ENCODE measurements at regions not wholly inside any gene's neighbourhood (a gene's known extent, or its start where the extent isn't known, plus 50 kb on each side); places are given as distances from the start of the nearest gene placed in this dataset.

DNA sequence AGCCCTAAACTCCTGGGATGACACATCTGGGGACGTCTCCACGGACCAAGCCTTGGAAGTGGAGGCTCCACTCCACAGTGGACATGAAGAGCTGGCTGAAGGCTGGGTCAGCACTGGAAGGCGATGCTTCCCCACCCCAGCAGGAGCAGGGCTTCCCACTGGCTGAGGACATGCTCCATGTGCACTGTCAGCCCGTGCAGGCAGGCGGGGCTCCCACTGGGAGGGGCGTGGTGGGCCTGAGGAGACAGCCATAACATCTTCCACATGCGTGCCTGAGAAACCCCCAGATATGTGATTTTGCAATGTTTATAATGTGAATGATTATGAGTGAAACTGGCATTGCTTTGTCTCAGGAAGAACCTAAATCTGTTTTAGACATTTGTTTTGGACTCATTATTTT is 231.3 kb downstream of the KLF13 start:
- no peak for DNase-seq

GRCh38 chr15:31558840-31559239 is 232.2 kb downstream of the KLF13 start:
- DNase-seq = no peak

- DNase-seq = no peak
These were observed 233.2 kb downstream of the KLF13 start for GRCh38 chr15:31559786-31560185.

- DNase-seq = no peak
These were observed 234.0 kb downstream of the KLF13 start for GRCh38 chr15:31560643-31561042.

GRCh38 chr15:31561156-31561555 is 234.5 kb downstream of the KLF13 start:
- DNase-seq = no peak

DNA sequence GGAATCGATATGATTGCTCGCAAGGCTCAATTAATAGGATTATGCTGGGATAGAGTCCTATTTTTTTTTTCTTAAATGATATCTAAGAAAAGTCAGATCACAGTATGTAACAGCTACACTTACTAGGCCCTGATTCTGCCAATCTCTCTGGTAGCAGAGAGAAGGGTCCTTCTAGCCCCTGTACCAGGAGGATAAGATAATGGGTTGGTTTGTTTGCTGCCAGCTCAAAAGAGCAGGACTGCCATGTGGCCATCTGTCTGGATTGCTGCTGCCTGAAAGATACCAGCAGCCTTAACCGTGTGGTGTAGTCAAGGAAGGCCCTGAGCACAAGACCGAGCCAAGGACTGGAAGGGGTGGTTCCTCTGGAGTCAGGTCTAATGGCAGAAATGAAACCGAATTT is 236.4 kb downstream of the KLF13 start:
- DNase-seq = no peak

DNA sequence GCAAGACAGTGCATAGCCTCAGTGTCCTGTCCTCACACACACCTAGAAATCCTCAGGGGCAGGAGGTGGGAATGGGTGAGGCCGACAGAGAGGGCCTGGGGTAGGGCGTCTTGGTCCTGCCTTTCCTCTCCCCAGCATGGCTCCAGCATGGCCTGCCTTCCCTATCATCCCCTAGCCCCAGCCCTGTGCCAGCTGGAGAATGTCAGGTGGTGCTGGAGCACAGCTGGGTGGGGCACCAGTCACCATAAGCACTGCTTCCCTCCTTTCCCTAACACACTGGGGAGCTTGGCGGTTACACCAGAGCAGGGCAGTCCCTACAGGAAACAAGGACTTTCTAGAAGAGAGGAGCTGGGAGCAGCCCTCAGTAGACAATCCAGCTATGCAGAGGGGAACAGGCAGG is 236.8 kb downstream of the KLF13 start:
- DNase-seq = no peak

DNA sequence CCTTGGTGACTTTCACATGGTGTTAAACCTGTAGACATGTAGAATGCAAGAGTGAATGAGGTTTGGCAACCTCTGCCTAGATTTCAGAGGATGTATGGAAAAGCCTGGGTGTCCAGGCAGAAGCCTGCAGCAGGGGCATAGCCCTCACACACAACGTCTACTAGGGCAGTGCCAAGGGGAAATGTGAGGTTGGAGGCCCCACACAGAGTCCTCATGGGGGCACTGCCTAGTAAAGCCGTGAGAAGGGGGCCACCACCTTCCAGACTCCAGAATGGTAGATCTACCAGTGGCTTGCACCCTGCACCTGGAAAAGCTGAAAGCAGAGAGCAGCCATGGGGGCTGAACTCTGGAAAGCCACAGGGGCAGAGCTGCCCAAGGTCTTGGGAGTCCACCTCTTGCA is 241.2 kb downstream of the KLF13 start:
- no peak for DNase-seq

GRCh38 chr15:31569836-31570235 is 243.2 kb downstream of the KLF13 start:
- no peak for DNase-seq

- DNase-seq = no peak
These were observed 244.0 kb downstream of the KLF13 start for GRCh38 chr15:31570591-31570990.

GRCh38 chr15:31571676-31572075 is 245.0 kb downstream of the KLF13 start:
- DNase-seq = no peak

- no peak for DNase-seq
These were observed 247.1 kb downstream of the KLF13 start for GRCh38 chr15:31573759-31574158.

- DNase-seq = no peak
These were observed 248.1 kb downstream of the KLF13 start for GRCh38 chr15:31574766-31575165.

DNA sequence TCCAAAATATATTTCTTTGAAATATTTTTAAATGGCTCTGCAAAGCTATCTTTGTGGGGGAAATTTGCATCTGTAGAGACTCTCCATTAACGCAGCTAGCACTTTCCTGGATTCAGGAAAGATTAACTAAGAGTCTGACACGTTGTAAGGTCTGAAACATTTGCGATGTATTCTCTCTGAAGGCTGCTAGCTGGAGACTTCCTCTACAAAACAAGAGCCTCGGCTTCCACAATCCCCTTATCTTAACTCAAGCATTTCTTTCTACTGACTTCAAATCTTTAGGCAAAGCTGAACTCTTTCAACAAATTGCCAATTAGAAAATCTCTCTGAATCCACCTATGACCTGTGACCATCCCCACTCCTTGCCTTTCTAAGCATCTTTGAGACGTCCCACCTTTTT is 250.5 kb downstream of the KLF13 start:
- no peak for DNase-seq

DNA sequence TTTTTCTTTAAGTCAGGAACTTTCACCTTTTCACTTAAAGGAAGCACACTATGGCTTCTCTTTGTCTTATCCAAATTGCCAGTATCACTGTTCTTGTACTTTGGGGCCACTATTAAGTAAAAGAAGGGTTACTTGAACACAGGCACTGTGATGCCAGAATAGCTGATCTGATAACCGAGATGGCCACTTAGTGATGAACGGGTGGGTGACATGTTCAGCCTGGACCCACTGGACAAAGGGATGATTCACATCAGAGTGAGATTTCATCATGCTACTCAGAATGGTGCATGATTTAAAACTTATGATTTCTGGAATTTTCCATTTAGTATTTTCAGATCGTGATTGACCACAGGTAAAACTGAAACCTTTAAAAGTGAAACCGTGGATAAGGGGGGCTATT is 252.6 kb downstream of the KLF13 start:
- no peak for DNase-seq

DNA sequence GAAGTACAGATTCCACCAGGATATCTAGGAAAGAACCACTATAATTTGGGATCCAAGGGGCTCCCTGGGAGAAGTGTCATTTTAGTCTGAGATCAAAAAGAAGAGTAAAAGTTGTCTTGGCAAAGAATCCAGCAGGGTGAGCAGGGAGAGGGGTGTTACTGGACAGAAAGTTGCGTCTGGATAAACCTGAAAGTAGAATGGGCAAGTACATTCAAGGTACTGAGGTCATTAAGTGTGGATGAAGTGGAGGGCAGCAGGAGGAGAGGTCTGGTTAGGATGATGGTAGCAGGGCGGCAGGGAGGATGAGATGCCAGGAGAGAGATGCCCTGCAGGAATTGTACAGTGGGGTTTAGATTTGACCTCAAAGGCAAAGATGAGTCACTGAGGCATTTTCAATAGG is 253.3 kb downstream of the KLF13 start:
- DNase-seq = no peak

- DNase-seq = no peak
These were observed 257.6 kb downstream of the KLF13 start for GRCh38 chr15:31584195-31584594.

DNA sequence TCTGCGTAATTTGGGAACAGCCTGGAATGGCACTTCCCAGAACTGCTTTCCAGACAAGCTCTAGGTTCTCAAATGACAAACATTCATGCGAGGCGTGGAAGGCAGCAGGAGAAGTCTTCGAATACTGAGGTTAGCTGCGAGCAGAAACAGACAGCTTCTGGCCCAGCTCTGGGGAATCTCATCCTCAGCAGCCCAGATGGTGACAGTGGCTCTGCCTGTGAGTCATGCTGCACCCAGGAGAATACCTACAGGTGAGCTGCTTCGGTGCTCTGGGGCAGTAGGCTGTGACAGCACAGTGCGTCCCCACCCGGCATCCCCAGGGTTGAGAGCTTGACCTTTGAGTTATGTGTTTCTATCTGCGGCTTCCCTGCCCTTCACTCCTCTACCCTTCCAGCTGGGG is 258.6 kb downstream of the KLF13 start:
- DNase-seq = no peak

DNA sequence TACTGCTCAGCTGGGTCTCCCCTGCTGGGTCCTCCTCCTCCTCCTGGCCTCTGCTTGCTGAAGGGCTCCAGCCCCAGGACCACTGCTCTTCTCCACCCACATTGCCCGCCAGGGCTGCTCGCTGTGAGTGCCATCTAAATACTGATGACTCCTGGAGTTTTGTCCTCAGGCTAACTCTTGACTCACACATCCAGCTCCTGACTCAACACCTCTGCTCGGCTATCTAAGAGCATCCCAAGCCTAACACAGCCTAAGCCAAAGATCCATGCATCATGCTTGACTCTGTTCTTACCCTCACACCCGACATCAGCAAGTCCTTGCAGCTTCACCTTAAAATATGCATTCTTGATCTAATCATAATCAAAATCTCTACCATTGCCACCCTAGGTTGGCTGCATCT is 260.2 kb downstream of the KLF13 start:
- no peak for DNase-seq

- no peak for DNase-seq
These were observed 260.9 kb downstream of the KLF13 start for GRCh38 chr15:31587583-31587982.

GRCh38 chr15:31590609-31591008 is 264.0 kb downstream of the KLF13 start:
- no peak for DNase-seq

- no peak for DNase-seq
These were observed 265.3 kb downstream of the KLF13 start for GRCh38 chr15:31591908-31592307.

- no peak for DNase-seq
These were observed 270.8 kb downstream of the KLF13 start for GRCh38 chr15:31597466-31597865.

DNA sequence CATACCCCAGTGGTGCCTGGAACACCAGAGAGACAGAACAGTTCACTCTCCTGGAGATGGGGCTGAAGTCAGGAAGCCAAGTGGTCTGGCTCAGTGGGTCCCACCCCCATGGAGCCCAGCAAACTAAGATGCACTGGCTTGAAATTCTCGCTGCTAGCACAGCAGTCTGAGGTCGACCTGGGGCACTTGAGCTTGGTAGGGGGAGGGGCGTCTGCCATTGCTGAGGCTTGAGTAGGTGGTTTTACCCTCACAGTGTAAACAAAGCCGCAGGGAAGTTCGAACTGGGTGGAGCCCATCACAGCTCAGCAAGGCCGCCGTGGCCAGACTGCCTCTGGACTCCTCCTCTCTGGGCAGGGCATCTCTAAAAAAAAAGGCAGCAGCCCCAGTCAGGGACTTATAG is 272.0 kb downstream of the KLF13 start:
- DNase-seq = no peak

DNA sequence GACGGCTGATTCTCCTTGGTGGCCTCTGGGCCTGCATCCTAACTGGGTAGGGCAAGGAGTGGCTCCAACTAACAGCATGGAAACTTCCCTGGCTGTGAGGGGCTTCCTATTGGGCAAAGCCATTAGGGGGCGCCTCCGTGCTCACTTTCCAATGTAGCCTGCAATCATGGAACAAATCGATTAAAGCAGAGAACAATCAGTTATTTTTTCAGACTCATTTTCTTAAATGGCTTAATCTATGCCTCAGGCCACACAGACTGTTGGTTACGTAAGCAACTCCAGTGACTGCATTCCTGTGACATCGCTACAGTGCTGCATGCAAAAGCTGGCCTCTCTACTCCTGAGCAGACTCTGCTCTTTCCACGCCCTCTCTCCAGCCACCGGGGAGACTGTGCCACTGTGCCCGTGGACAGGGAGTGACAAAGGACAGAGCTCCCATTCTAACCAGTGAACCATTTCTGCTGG is 278.9 kb downstream of the KLF13 start:
- no peak for DNase-seq

DNA sequence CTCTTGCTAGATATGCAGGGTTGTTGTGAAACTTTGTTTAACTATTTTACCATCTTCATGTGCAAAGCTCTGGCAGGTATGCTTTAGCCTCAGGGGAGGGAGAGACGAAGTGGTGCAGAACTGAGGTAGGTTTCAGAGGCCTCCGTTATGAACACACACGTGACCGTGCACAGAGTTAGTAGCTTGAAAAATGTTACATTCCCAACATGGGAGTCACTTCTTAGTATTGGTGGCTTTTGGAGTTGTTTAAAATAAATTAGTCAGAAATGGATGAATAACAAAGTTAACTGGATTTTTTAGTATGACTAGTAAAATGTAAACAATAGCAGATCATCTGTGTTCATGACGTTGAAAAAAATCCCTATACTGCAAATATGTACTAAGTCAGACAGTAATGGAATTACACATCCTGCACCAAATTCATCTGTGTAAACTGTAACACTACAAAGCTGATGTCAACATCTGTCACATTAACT is 279.6 kb downstream of the KLF13 start:
- no peak for DNase-seq

All from cerebellar nuclear complex (tissue), 1 donor.